ENCODE measurements at regions not wholly inside any gene's neighbourhood (a gene's known extent, or its start where the extent isn't known, plus 50 kb on each side); places are given as distances from the start of the nearest gene placed in this dataset.

DNA sequence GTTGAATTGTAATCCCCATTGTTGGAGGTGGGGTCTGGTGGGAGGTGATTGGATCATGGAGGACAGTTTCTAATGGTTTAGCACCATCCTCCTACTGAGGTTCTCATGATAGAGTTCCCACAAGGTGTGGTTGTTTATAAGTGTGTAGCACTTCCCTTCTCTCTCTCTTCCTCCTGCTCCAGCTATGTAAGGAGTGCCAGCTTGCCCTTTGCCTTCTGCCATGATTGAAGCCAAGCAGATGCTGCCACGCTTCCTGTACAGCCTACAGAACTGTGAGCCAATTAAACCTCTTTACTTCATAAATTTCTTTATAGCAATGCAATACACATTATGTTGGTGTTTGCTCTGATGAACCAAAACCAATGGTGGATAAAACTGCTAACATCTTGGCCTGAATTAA, 238.2 kb downstream of the EFNB2 start:
- no peak overlapping the region for H3K9ac ChIP-seq (ENCODE audit: low read depth, low read length)
- no peak overlapping the region for H3K4me3 ChIP-seq (ENCODE audit: low read depth in 1 of 2, low read length in 2 of 2)
- no peak for TF ChIP-seq EZH2 (IDR thresholded peaks at IDR 0.05; ENCODE audit: borderline replicate concordance, low read depth, low read length, severe bottlenecking)
- H3K9me3 ChIP-seq (ENCODE audit: insufficient read depth, low read length, severe bottlenecking): no peaks in the 10 kb centered on the region
- DNase-seq: no peak
- no peak overlapping the region for H3K4me2 ChIP-seq (ENCODE audit: insufficient read depth, low read length)
- H3K4me1 ChIP-seq (ENCODE audit: insufficient read depth, low read length): no peaks in the 10 kb centered on the region
- H3K27me3 ChIP-seq (ENCODE audit: insufficient read depth, low read length, poor library complexity): no peaks in the 10 kb centered on the region
- H2AFZ ChIP-seq (ENCODE audit: low read depth, low read length): no peak overlapping the region
- no peaks in the 10 kb centered on the region for H3K36me3 ChIP-seq (ENCODE audit: insufficient read depth, low read length)
- ATAC-seq (ENCODE audit: insufficient read depth, low read depth): no peak
- H3K27ac ChIP-seq (ENCODE audit: low read length): no peak overlapping the region
- H3K79me2 ChIP-seq (ENCODE audit: insufficient read depth, low read length): no peaks in the 10 kb centered on the region
- no peaks in the 10 kb centered on the region for H4K20me1 ChIP-seq (ENCODE audit: insufficient read depth, low read length)

DNA sequence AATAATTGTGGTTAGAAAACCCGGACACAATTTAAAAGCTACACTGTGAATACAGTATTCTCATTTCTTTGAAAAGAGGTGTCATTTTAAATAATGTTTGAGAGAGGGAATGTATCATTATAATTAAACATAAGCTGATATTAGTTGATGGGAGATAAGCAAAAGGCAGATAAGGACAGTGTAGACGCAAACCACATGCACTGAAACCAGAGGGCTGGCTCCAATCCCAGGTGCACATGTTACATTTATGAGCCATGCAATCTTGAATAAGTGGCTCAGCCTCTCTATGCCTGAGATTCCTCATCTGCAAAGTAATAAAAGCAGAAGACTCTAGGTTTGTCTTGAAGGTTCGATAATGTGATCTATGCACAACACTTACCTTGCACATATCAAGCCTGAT, 238.7 kb downstream of the EFNB2 start:
- DNase-seq: no peak
- H3K9me3 ChIP-seq (ENCODE audit: insufficient read depth, low read length, severe bottlenecking): no peaks in the 10 kb centered on the region
- TF ChIP-seq, protein P1, sequence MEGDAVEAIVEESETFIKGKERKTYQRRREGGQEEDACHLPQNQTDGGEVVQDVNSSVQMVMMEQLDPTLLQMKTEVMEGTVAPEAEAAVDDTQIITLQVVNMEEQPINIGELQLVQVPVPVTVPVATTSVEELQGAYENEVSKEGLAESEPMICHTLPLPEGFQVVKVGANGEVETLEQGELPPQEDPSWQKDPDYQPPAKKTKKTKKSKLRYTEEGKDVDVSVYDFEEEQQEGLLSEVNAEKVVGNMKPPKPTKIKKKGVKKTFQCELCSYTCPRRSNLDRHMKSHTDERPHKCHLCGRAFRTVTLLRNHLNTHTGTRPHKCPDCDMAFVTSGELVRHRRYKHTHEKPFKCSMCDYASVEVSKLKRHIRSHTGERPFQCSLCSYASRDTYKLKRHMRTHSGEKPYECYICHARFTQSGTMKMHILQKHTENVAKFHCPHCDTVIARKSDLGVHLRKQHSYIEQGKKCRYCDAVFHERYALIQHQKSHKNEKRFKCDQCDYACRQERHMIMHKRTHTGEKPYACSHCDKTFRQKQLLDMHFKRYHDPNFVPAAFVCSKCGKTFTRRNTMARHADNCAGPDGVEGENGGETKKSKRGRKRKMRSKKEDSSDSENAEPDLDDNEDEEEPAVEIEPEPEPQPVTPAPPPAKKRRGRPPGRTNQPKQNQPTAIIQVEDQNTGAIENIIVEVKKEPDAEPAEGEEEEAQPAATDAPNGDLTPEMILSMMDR (IDR thresholded peaks at IDR 0.05; ENCODE audit: borderline replicate concordance, extremely low read depth, low read length, poor library complexity, severe bottlenecking): no peak
- no peak for TF ChIP-seq EZH2 (IDR thresholded peaks at IDR 0.05; ENCODE audit: borderline replicate concordance, low read depth, low read length, severe bottlenecking)
- no peak overlapping the region for H3K4me2 ChIP-seq (ENCODE audit: insufficient read depth, low read length)
- H3K9ac ChIP-seq (ENCODE audit: low read depth, low read length): no peak overlapping the region
- ATAC-seq (ENCODE audit: insufficient read depth, low read depth): no peak
- no peaks in the 10 kb centered on the region for H3K27me3 ChIP-seq (ENCODE audit: insufficient read depth, low read length, poor library complexity)
- H2AFZ ChIP-seq (ENCODE audit: low read depth, low read length): no peak overlapping the region
- no peak overlapping the region for H3K4me3 ChIP-seq (ENCODE audit: low read depth in 1 of 2, low read length in 2 of 2)
- H4K20me1 ChIP-seq (ENCODE audit: insufficient read depth, low read length): no peaks in the 10 kb centered on the region
- no peaks in the 10 kb centered on the region for H3K4me1 ChIP-seq (ENCODE audit: insufficient read depth, low read length)
- no peak overlapping the region for H3K27ac ChIP-seq (ENCODE audit: low read length)
- H3K79me2 ChIP-seq (ENCODE audit: insufficient read depth, low read length): no peaks in the 10 kb centered on the region
- H3K36me3 ChIP-seq (ENCODE audit: insufficient read depth, low read length): no peaks in the 10 kb centered on the region

DNA sequence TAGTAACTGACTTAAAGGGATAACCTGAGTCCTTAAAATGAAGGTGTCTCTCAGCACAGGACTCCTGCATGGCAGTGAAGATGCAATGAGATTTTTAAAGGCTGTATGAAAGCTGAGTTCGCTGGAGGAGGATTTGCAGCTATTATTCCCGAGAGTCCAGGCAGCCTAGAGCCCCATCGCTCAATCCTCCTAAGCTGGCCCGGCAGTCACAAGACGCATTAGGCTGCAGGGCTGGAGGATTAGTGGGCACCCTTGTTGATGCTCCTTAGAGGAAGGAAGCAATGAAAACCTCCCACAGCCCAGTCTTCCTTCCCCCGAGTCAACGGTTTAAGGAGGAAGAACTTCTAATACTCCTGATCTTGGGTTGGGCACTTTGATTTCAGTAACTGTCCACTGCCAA, 239.5 kb downstream of the EFNB2 start:
- Histone ChIP-seq H3K9ac (ENCODE audit: low read depth, low read length) (no peak overlapping the region), H3K79me2 (ENCODE audit: insufficient read depth, low read length) (no peaks in the 10 kb centered on the region), H4K20me1 (ENCODE audit: insufficient read depth, low read length) (no peaks in the 10 kb centered on the region), H3K4me3 (ENCODE audit: low read depth in 1 of 2, low read length in 2 of 2) (no peak overlapping the region), H3K36me3 (ENCODE audit: insufficient read depth, low read length) (no peaks in the 10 kb centered on the region), H3K9me3 (ENCODE audit: insufficient read depth, low read length, severe bottlenecking) (no peaks in the 10 kb centered on the region), H3K27ac (ENCODE audit: low read length) (no peak overlapping the region), H2AFZ (ENCODE audit: low read depth, low read length) (no peak overlapping the region), H3K27me3 (ENCODE audit: insufficient read depth, low read length, poor library complexity) (no peaks in the 10 kb centered on the region), H3K4me2 (ENCODE audit: insufficient read depth, low read length) (no peak overlapping the region), H3K4me1 (ENCODE audit: insufficient read depth, low read length) (peaks cover 3% of the 10 kb centered on the region; the same call in 1 of the 2 replicates)
- ATAC-seq (ENCODE audit: insufficient read depth, low read depth): no peak
- no peak for TF ChIP-seq EZH2 (IDR thresholded peaks at IDR 0.05; ENCODE audit: borderline replicate concordance, low read depth, low read length, severe bottlenecking)
- TF ChIP-seq, protein P1 (IDR thresholded peaks at IDR 0.05; ENCODE audit: borderline replicate concordance, extremely low read depth, low read length, poor library complexity, severe bottlenecking): no peak
- DNase-seq: no peak

- Histone ChIP-seq H3K4me3 (ENCODE audit: low read depth in 1 of 2, low read length in 2 of 2) (no peak overlapping the region), H3K9me3 (ENCODE audit: insufficient read depth, low read length, severe bottlenecking) (no peaks in the 10 kb centered on the region), H4K20me1 (ENCODE audit: insufficient read depth, low read length) (no peaks in the 10 kb centered on the region), H2AFZ (ENCODE audit: low read depth, low read length) (no peak overlapping the region), H3K27me3 (ENCODE audit: insufficient read depth, low read length, poor library complexity) (no peaks in the 10 kb centered on the region), H3K4me1 (ENCODE audit: insufficient read depth, low read length) (peaks cover 4% of the 10 kb centered on the region; the same call in 1 of the 2 replicates), H3K9ac (ENCODE audit: low read depth, low read length) (no peak overlapping the region), H3K79me2 (ENCODE audit: insufficient read depth, low read length) (no peaks in the 10 kb centered on the region), H3K27ac (ENCODE audit: low read length) (no peak overlapping the region), H3K4me2 (ENCODE audit: insufficient read depth, low read length) (no peak overlapping the region), H3K36me3 (ENCODE audit: insufficient read depth, low read length) (no peaks in the 10 kb centered on the region)
- TF ChIP-seq EZH2 (IDR thresholded peaks at IDR 0.05; ENCODE audit: borderline replicate concordance, low read depth, low read length, severe bottlenecking): no peak
- TF ChIP-seq, protein P1 (IDR thresholded peaks at IDR 0.05; ENCODE audit: borderline replicate concordance, extremely low read depth, low read length, poor library complexity, severe bottlenecking): no peak
- DNase-seq: no peak
- ATAC-seq (ENCODE audit: insufficient read depth, low read depth): no peak
Measured at GRCh38 chr13:106291006-106291405, 244.5 kb downstream of the EFNB2 start.
